HepG2 (cell line): ENCODE measurements at regions not wholly inside any gene's neighbourhood (a gene's known extent, or its start where the extent isn't known, plus 50 kb on each side); places are given as distances from the start of the nearest gene placed in this dataset.

Experiments used
- AHDC1 ChIP-seq: sonication (generic); formaldehyde crosslinking; IDR thresholded peaks from 2 replicates; pipeline ENCODE4 v1.5.1; 2020; ENCODE audit warnings: mild to moderate bottlenecking, missing genetic modification reagents, borderline replicate concordance
- ATF3 ChIP-seq: sonication (generic); formaldehyde crosslinking; IDR thresholded peaks from 2 replicates; pipeline ENCODE4 v1.4.0; 2020; ENCODE audit warnings: missing genetic modification reagents
- HMG20A ChIP-seq: IDR thresholded peaks from 2 replicates; pipeline ENCODE4 v1.6.1; 2016; ENCODE audit warnings: borderline replicate concordance
- NR2F6 ChIP-seq, 2 experiments: IDR thresholded peaks; 2 replicates each; pipeline ENCODE4 v1.6.1; 2016; ENCODE audit warnings: antibody characterized with exemption in 1 of 2, mild to moderate bottlenecking in 1 of 2
- TEAD3 ChIP-seq: optimal IDR thresholded peaks from 2 replicates; pipeline ENCODE3; 2016; ENCODE audit warnings: borderline replicate concordance
- ZNF121 ChIP-seq: sonication (generic); formaldehyde crosslinking; IDR thresholded peaks from 2 replicates; pipeline ENCODE4 v1.5.0; 2020; ENCODE audit warnings: mild to moderate bottlenecking, missing genetic modification reagents

- TF ChIP-seq TEAD3 (CRISPR knock-in tag) = peak; percentile 11
- TF ChIP-seq ATF3 = 0 out of 2 replicates have a peak, but pooled peaks have one; percentile 50
- 0 out of 2 replicates have a peak, but pooled peaks have one; percentile 38 for TF ChIP-seq AHDC1 (CRISPR knock-in tag)
- no peak for TF ChIP-seq ZNF121 (CRISPR knock-in tag)
- no peak for TF ChIP-seq NR2F6 (IDR thresholded peaks at IDR 0.05)
- TF ChIP-seq NR2F6 (CRISPR knock-in tag; IDR thresholded peaks at IDR 0.05) = no peak
- TF ChIP-seq HMG20A = peak; percentile 34; the same call in 1 of the 2 replicates
Observed at GRCh38 chr6:139764498-139764986, 390.1 kb upstream of the CITED2 start (continued).
